Mesothelial cell of epicardium (in vitro differentiated cells): ENCODE measurements at regions not wholly inside any gene's neighbourhood (a gene's known extent, or its start where the extent isn't known, plus 50 kb on each side); places are given as distances from the start of the nearest gene placed in this dataset.

Experiments
- DNase-seq, 2 experiments: peaks; one replicate each; pipeline ENCODE4 v3.0.0; 2021; ENCODE audit warnings: low spot score in 2 of 2; ENCODE audit not compliant: unreplicated experiment in 2 of 2
- H3K27ac Mint-ChIP-seq: 2 replicates; pipeline ENCODE4 v1.8.0; 2021; ENCODE audit warnings: mixed read lengths
- H3K27me3 Mint-ChIP-seq: 2 replicates; pipeline ENCODE4 v1.8.0; 2021; ENCODE audit warnings: low read depth, mixed read lengths
- H3K36me3 Mint-ChIP-seq: 2 replicates; pipeline ENCODE4 v1.8.0; 2021; ENCODE audit warnings: mixed read lengths
- H3K4me1 Mint-ChIP-seq: 2 replicates; pipeline ENCODE4 v1.8.0; 2021; ENCODE audit warnings: mixed read lengths
- H3K4me3 Mint-ChIP-seq: 2 replicates; pipeline ENCODE4 v1.8.0; 2021; ENCODE audit warnings: mild to moderate bottlenecking, moderate library complexity, mixed read lengths
- H3K9me3 Mint-ChIP-seq: 2 replicates; pipeline ENCODE4 v1.8.0; 2021; ENCODE audit warnings: mixed read lengths
- CTCF ChIP-seq: fragments of 200-600 bp; sonication (generic); IDR thresholded peaks from one replicate; pipeline ENCODE4 v1.5.0; 2021; ENCODE audit warnings: antibody characterized with exemption; ENCODE audit not compliant: unreplicated experiment

- no peak for TF ChIP-seq CTCF
- H3K36me3 Mint-ChIP-seq = peaks cover 4% of the 10 kb centered on the region
- peaks cover 57% of the 10 kb centered on the region for H3K4me1 Mint-ChIP-seq
- no peak overlapping the region for H3K4me3 Mint-ChIP-seq
- no peaks in the 10 kb centered on the region for H3K27me3 Mint-ChIP-seq
- H3K27ac Mint-ChIP-seq = peak overlapping the region; percentile 14
- DNase-seq = no peak
- H3K9me3 Mint-ChIP-seq = no peaks in the 10 kb centered on the region
These were observed 605.0 kb downstream of the FSCB start for GRCh38 chr14:43901911-43902673.

GRCh38 chr14:43900173-43900655, 606.9 kb downstream of the FSCB start:
- DNase-seq = no peak
- Mint-ChIP-seq H3K4me1 (peaks cover 57% of the 10 kb centered on the region), H3K4me3 (no peak overlapping the region), H3K27me3 (no peaks in the 10 kb centered on the region), H3K36me3 (no peaks in the 10 kb centered on the region), H3K9me3 (peaks cover 13% of the 10 kb centered on the region), H3K27ac (peak overlapping the region; percentile 28)
- no peak for TF ChIP-seq CTCF

GRCh38 chr14:43898687-43899086, 608.4 kb downstream of the FSCB start:
- Mint-ChIP-seq H3K4me1 (peaks cover 49% of the 10 kb centered on the region), H3K36me3 (no peaks in the 10 kb centered on the region), H3K9me3 (peaks cover 13% of the 10 kb centered on the region), H3K27ac (peak overlapping the region; percentile 2), H3K27me3 (no peaks in the 10 kb centered on the region), H3K4me3 (no peak overlapping the region)
- DNase-seq = no peak
- TF ChIP-seq CTCF = no peak

GRCh38 chr14:43896044-43896443, 611.0 kb downstream of the FSCB start:
- no peak for TF ChIP-seq CTCF
- no peak for DNase-seq
- H3K4me3 Mint-ChIP-seq = no peak overlapping the region
- H3K4me1 Mint-ChIP-seq = peaks cover 24% of the 10 kb centered on the region
- H3K36me3 Mint-ChIP-seq = no peaks in the 10 kb centered on the region
- H3K27ac Mint-ChIP-seq = no peak overlapping the region
- H3K27me3 Mint-ChIP-seq = no peaks in the 10 kb centered on the region
- peaks cover 13% of the 10 kb centered on the region for H3K9me3 Mint-ChIP-seq

- no peaks in the 10 kb centered on the region for H3K27me3 Mint-ChIP-seq
- H3K36me3 Mint-ChIP-seq = no peaks in the 10 kb centered on the region
- DNase-seq = no peak
- peaks cover 12% of the 10 kb centered on the region for H3K4me1 Mint-ChIP-seq
- peaks cover 13% of the 10 kb centered on the region for H3K9me3 Mint-ChIP-seq
- H3K4me3 Mint-ChIP-seq = no peak overlapping the region
- no peak overlapping the region for H3K27ac Mint-ChIP-seq
- TF ChIP-seq CTCF = peak; percentile 84
These were observed 612.5 kb downstream of the FSCB start for GRCh38 chr14:43894534-43894933.
